ENCODE measurements at regions not wholly inside any gene's neighbourhood (a gene's known extent, or its start where the extent isn't known, plus 50 kb on each side); places are given as distances from the start of the nearest gene placed in this dataset.

GRCh38 chr14:84533791-84534190 is 996.2 kb upstream of the FLRT2 start:
- intact Hi-C loops (cut with DNase I): no loop called here
- H3K27me3 ChIP-seq: no peaks in the 10 kb centered on the region
- H3K9me3 ChIP-seq: no peaks in the 10 kb centered on the region
- H3K27ac ChIP-seq: no peak overlapping the region
- WGBS, 2 donors: 91 to 92% methylated on average over 4 of the region's 4 CpGs
- no peaks in the 10 kb centered on the region for H3K36me3 ChIP-seq
- TF ChIP-seq POLR2A (IDR thresholded peaks at IDR 0.05) (no peak), CTCF (IDR thresholded peaks at IDR 0.05) (no peak)
- no peaks in the 10 kb centered on the region for H3K4me1 ChIP-seq
- H3K4me3 ChIP-seq (replicated peaks in 1 of 3): no peak overlapping the region
- no peak for DNase-seq

GRCh38 chr14:84535484-84535883 is 994.5 kb upstream of the FLRT2 start:
- no peak for TF ChIP-seq CTCF (IDR thresholded peaks at IDR 0.05)
- TF ChIP-seq POLR2A (IDR thresholded peaks at IDR 0.05): no peak

GRCh38 chr14:84535976-84536375 is 994.0 kb upstream of the FLRT2 start:
- no peak overlapping the region for H3K27ac ChIP-seq
- intact Hi-C loops (cut with DNase I): no loop called here
- no peak for DNase-seq
- no peak overlapping the region for H3K4me3 ChIP-seq (replicated peaks in 1 of 3)
- H3K36me3 ChIP-seq: no peaks in the 10 kb centered on the region
- no peaks in the 10 kb centered on the region for H3K9me3 ChIP-seq
- WGBS, 2 donors: 83 to 89% methylated on average over 1 of the region's 1 CpG
- no peaks in the 10 kb centered on the region for H3K4me1 ChIP-seq
- no peak for TF ChIP-seq POLR2A (IDR thresholded peaks at IDR 0.05)
- TF ChIP-seq CTCF (IDR thresholded peaks at IDR 0.05): no peak
- H3K27me3 ChIP-seq: no peaks in the 10 kb centered on the region

More at GRCh38 chr14:84535484-84535883, 994.5 kb upstream of the FLRT2 start:
- no peaks in the 10 kb centered on the region for H3K36me3 ChIP-seq
- H3K4me3 ChIP-seq (replicated peaks in 1 of 3): no peak overlapping the region
- intact Hi-C loops (cut with DNase I): no loop called here
- no peaks in the 10 kb centered on the region for H3K27me3 ChIP-seq
- no peak overlapping the region for H3K27ac ChIP-seq
- H3K9me3 ChIP-seq: no peaks in the 10 kb centered on the region
- no peaks in the 10 kb centered on the region for H3K4me1 ChIP-seq
- no peak for DNase-seq

GRCh38 chr14:84541018-84541417 is 988.9 kb upstream of the FLRT2 start:
- no peak for DNase-seq
- H3K27me3 ChIP-seq: no peaks in the 10 kb centered on the region
- H3K36me3 ChIP-seq: no peaks in the 10 kb centered on the region
- no peaks in the 10 kb centered on the region for H3K4me1 ChIP-seq
- H3K4me3 ChIP-seq (replicated peaks in 1 of 3): no peak overlapping the region
- 44 to 72% methylated on average over 2 of the region's 2 CpGs for WGBS, 2 donors
- intact Hi-C loops (cut with DNase I): no loop called here
- TF ChIP-seq CTCF (IDR thresholded peaks at IDR 0.05) (no peak), POLR2A (IDR thresholded peaks at IDR 0.05) (no peak)
- no peak overlapping the region for H3K27ac ChIP-seq
- no peaks in the 10 kb centered on the region for H3K9me3 ChIP-seq

GRCh38 chr14:84543859-84544258 is 986.1 kb upstream of the FLRT2 start:
- intact Hi-C loops (cut with DNase I): no loop called here
- WGBS, 2 donors: 28 to 68% methylated on average over 1 of the region's 1 CpG
- Histone ChIP-seq H3K36me3 (no peaks in the 10 kb centered on the region), H3K4me3 (replicated peaks in 1 of 3) (no peak overlapping the region), H3K4me1 (no peaks in the 10 kb centered on the region), H3K27ac (no peak overlapping the region), H3K27me3 (no peaks in the 10 kb centered on the region), H3K9me3 (no peaks in the 10 kb centered on the region)
- no peak for DNase-seq
- TF ChIP-seq CTCF (IDR thresholded peaks at IDR 0.05) (no peak), POLR2A (IDR thresholded peaks at IDR 0.05) (no peak)
